Nephron (organoid): ENCODE measurements at regions not wholly inside any gene's neighbourhood (a gene's known extent, or its start where the extent isn't known, plus 50 kb on each side); places are given as distances from the start of the nearest gene placed in this dataset.

ENCODE experiments used
- H3K27ac Mint-ChIP-seq, 3 experiments: 2 replicates each; pipeline ENCODE4 v1.8.0; 2020; ENCODE audit warnings: mixed read lengths in 3 of 3, mild to moderate bottlenecking in 2 of 3, moderate library complexity in 1 of 3
- H3K27me3 Mint-ChIP-seq: 2 replicates; pipeline ENCODE4 v1.8.0; 2021; ENCODE audit warnings: low read depth, mild to moderate bottlenecking, moderate library complexity, mixed read lengths
- H3K36me3 Mint-ChIP-seq: 2 replicates; pipeline ENCODE4 v1.8.0; 2020; ENCODE audit warnings: low read depth, mixed read lengths
- H3K4me1 Mint-ChIP-seq: 2 replicates; pipeline ENCODE4 v1.8.0; 2020; ENCODE audit warnings: mixed read lengths
- H3K4me3 Mint-ChIP-seq, 3 experiments: 2 replicates each; pipeline ENCODE4 v1.8.0; 2020; ENCODE audit warnings: mild to moderate bottlenecking in 3 of 3, mixed read lengths in 3 of 3, moderate library complexity in 2 of 3
- H3K9me3 Mint-ChIP-seq: 2 replicates; pipeline ENCODE4 v1.8.0; 2020; ENCODE audit warnings: mixed read lengths
- TF ChIP-seq, protein P1 (sequence below), 3 experiments: fragments of 200-600 bp; sonication (generic); IDR thresholded peaks; one replicate each; pipeline ENCODE4 v1.5.0; 2021; ENCODE audit warnings: antibody characterized with exemption in 3 of 3; ENCODE audit not compliant: unreplicated experiment in 3 of 3

DNA sequence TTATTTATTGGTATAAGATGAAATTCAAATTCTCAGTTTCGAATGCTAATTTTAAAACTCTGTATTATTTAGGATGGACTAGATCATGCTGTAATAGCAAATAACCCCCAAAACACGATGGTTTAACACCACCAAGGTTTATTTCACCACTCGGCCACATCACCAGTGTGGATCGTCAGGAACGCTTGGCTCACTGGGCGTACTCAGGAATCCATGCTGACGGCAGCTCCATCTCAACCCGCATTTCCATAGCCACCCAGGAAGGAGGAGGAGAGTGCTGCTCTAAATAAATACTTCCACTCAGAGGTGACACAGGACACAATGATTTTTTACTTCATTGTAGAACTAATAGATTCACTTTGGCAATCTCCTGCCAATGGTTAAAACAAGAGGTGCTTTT is 347.4 kb downstream of the SH3GL2 start:
- no peaks in the 10 kb centered on the region for H3K27me3 Mint-ChIP-seq
- H3K9me3 Mint-ChIP-seq, result peaks cover 7% of the 10 kb centered on the region
- TF ChIP-seq, protein P1, sequence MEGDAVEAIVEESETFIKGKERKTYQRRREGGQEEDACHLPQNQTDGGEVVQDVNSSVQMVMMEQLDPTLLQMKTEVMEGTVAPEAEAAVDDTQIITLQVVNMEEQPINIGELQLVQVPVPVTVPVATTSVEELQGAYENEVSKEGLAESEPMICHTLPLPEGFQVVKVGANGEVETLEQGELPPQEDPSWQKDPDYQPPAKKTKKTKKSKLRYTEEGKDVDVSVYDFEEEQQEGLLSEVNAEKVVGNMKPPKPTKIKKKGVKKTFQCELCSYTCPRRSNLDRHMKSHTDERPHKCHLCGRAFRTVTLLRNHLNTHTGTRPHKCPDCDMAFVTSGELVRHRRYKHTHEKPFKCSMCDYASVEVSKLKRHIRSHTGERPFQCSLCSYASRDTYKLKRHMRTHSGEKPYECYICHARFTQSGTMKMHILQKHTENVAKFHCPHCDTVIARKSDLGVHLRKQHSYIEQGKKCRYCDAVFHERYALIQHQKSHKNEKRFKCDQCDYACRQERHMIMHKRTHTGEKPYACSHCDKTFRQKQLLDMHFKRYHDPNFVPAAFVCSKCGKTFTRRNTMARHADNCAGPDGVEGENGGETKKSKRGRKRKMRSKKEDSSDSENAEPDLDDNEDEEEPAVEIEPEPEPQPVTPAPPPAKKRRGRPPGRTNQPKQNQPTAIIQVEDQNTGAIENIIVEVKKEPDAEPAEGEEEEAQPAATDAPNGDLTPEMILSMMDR (IDR thresholded peaks at IDR 0.05; ENCODE audit: unreplicated experiment in 3 of 3), result no peak
- peaks cover 14% of the 10 kb centered on the region for H3K4me1 Mint-ChIP-seq
- no peak overlapping the region for H3K27ac Mint-ChIP-seq
- H3K36me3 Mint-ChIP-seq, result no peaks in the 10 kb centered on the region
- H3K4me3 Mint-ChIP-seq, result no peak overlapping the region

DNA sequence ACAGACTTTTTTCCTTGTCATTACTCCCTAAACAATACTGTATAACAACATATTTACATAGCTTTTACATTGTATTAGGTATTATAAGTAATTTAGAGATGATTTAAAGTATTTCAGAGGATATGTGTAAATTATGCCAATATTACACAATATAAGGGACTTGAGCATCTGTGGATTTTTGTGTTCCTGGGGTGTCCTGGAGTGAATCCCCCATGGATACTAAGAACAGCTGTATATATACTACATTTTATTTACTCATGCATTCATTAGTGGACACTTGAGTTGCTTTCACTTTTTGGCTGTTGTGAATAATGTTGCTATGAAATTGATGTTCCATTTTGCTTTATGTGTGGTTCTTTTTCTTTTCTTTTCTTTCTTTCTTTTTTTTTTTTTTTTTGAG is 348.8 kb downstream of the SH3GL2 start:
- peaks cover 6% of the 10 kb centered on the region for H3K9me3 Mint-ChIP-seq
- TF ChIP-seq, protein P1 (IDR thresholded peaks at IDR 0.05; ENCODE audit: unreplicated experiment in 3 of 3), result no peak
- peaks cover 3% of the 10 kb centered on the region for H3K4me1 Mint-ChIP-seq
- peaks cover 3% of the 10 kb centered on the region for H3K27me3 Mint-ChIP-seq
- H3K4me3 Mint-ChIP-seq, result no peak overlapping the region
- H3K36me3 Mint-ChIP-seq, result no peaks in the 10 kb centered on the region
- H3K27ac Mint-ChIP-seq, result no peak overlapping the region

DNA sequence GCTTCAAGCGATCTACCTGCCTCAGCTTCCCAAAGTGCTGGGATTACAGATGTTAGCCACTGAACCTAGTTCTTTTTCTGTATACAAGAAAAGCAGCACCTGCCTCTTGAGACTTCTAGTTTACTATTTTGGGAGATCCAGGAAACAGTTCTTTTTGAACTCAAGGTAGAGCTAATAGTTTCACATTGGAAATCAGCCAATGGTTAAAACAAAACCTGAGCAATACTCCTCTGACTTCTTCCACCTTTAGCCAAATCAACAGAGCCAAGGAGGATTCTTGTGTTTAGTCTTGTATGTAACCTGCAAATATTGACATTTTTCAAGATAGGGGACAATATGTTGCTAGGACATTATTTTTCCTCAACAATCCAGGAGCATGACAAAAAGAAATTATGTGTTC is 349.4 kb downstream of the SH3GL2 start:
- Mint-ChIP-seq H3K27me3 (peaks cover 3% of the 10 kb centered on the region), H3K27ac (no peak overlapping the region), H3K36me3 (no peaks in the 10 kb centered on the region), H3K4me3 (no peak overlapping the region), H3K9me3 (peaks cover 4% of the 10 kb centered on the region), H3K4me1 (no peaks in the 10 kb centered on the region)
- TF ChIP-seq, protein P1 (IDR thresholded peaks at IDR 0.05; ENCODE audit: unreplicated experiment in 3 of 3), result no peak

DNA sequence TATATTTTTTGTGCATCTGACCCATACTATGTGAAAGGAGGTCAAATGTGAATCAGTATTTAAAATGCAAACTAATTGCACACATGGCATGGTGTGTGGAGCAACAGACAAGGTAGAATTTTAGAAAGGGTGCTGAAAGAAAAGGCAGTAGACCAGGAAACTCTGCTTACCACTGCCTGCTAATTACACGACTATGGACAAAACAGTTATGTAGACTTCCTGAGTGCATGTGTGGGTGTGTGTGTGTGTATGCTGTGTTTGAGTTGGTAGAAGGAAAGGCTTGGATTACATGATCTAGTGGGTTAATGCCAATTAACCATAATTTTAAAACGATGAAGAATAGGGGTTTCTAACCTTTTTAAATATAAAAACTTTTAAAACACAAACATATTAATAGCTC is 349.9 kb downstream of the SH3GL2 start:
- peaks cover 4% of the 10 kb centered on the region for H3K9me3 Mint-ChIP-seq
- H3K4me1 Mint-ChIP-seq, result no peaks in the 10 kb centered on the region
- no peak overlapping the region for H3K4me3 Mint-ChIP-seq
- peaks cover 3% of the 10 kb centered on the region for H3K27me3 Mint-ChIP-seq
- H3K36me3 Mint-ChIP-seq, result no peaks in the 10 kb centered on the region
- no peak overlapping the region for H3K27ac Mint-ChIP-seq
- TF ChIP-seq, protein P1 (IDR thresholded peaks at IDR 0.05; ENCODE audit: unreplicated experiment in 3 of 3), result no peak

DNA sequence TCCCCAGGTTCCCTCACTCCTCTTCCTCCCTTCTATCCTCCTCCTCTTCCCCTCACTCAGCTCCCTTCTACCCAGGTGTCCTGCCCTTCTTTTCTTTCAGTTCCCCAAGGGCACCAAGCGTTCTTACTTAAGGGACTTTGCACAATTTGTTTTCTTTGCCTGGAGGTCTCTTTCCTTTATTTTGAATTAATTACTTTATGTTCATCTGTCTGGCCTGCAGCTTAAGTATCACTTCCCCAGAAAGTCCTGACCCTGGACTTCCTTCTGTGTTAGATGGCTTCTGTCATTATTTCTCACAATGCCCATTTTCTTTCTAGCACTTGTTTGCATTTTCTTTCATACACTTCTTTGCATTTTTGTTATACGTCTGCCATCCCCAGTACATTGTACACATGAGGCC is 350.6 kb downstream of the SH3GL2 start:
- TF ChIP-seq, protein P1 (IDR thresholded peaks at IDR 0.05; ENCODE audit: unreplicated experiment in 3 of 3), result no peak
- no peak overlapping the region for H3K27ac Mint-ChIP-seq
- no peak overlapping the region for H3K4me3 Mint-ChIP-seq
- H3K4me1 Mint-ChIP-seq, result no peaks in the 10 kb centered on the region
- H3K9me3 Mint-ChIP-seq, result peaks cover 4% of the 10 kb centered on the region
- peaks cover 3% of the 10 kb centered on the region for H3K27me3 Mint-ChIP-seq
- H3K36me3 Mint-ChIP-seq, result no peaks in the 10 kb centered on the region

DNA sequence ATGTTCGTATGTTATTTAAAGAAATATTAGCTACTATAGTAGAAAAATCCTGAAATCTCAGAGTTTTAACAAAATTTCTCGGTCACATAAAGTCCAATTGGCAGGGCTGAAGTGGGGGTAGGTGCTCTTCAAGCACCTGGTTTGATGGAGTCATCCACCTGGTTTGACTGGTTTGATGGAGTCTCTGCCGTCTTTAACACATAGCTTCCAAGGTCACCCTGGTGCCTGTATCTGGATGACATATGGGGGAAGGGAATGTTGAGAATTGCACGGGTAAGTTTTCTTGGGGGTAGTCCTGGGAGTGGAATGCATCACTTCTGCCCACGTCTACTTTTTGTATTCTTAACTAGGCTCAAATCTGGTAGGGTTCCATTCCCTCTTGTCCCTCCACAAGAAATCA is 351.2 kb downstream of the SH3GL2 start:
- peaks cover 4% of the 10 kb centered on the region for H3K9me3 Mint-ChIP-seq
- no peak overlapping the region for H3K27ac Mint-ChIP-seq
- H3K4me1 Mint-ChIP-seq, result no peaks in the 10 kb centered on the region
- no peak overlapping the region for H3K4me3 Mint-ChIP-seq
- H3K27me3 Mint-ChIP-seq, result peaks cover 3% of the 10 kb centered on the region
- TF ChIP-seq, protein P1 (IDR thresholded peaks at IDR 0.05; ENCODE audit: unreplicated experiment in 3 of 3), result no peak
- H3K36me3 Mint-ChIP-seq, result no peaks in the 10 kb centered on the region
